Hematopoietic multipotent progenitor cell (in vitro differentiated cells): ENCODE measurements at regions not wholly inside any gene's neighbourhood (a gene's known extent, or its start where the extent isn't known, plus 50 kb on each side); places are given as distances from the start of the nearest gene placed in this dataset.
"Not testable (repeated sequence)": the region's sequence is repeated elsewhere in the genome, so short reads cannot be mapped to it uniquely, and the experiment has no call there.

Experiments used
- DNase-seq, 3 donors: peaks; one replicate each; pipeline ENCODE4 v3.0.0-alpha.2; 2011 to 2015; ENCODE audit warnings: low read depth in 2 of 3, low spot score in 2 of 3

- DNase-seq = peak in 1 of 3 donors; percentile 4
Measured at GRCh38 chr13:79999601-80000000, 341.3 kb downstream of the SPRY2 start.

GRCh38 chr13:79998381-79998880 lies 342.5 kb downstream of the SPRY2 start:
- no peak for DNase-seq

DNA sequence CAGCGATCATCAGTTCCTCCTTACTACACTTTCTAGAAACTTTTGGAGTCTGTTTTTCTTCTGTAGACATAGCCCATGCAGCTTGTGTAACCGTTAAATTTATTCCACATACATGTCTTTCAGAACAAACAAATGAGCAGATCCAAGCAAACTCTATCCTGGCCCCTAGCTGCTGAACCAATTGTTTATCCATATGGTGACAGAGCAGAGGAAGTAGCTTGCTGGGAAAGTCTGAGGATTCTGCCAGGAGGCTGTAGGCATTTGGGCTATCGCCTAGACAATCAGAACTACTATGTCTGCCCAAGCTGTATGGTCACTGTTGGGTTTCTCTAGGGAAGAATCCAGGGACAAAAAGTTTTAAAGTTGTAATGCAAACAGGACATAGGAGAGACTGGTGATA lies 343.7 kb downstream of the SPRY2 start:
- DNase-seq = no peak

- DNase-seq = no peak
Measured at GRCh38 chr13:79995334-79995733, 345.6 kb downstream of the SPRY2 start.

- DNase-seq = no peak
Measured at GRCh38 chr13:79992111-79992510, 348.8 kb downstream of the SPRY2 start.

GRCh38 chr13:79990048-79990447 lies 350.9 kb downstream of the SPRY2 start:
- DNase-seq = no peak

DNA sequence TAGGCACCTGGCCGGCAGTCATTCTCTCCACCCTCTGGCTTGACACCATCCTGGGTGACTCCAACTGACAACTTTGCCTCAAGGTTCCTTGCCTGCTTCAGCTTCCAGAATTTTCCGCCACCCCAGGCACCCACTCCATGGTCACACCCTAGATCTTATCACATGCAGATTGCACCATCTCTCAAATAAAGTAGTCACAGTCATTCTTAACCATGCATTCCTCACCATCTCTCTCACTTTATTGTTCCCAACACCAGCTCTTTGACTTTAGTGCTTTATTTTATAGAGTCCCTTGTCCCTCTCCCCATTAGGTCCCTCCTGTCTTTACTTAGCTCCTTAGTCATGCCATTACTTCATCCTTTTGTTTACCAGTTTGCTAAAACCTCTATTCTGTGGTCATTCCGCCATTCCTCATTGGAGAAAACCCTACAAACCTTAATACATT lies 351.7 kb downstream of the SPRY2 start:
- no peak for DNase-seq

- DNase-seq = no peak
Measured at GRCh38 chr13:79988573-79988972, 352.4 kb downstream of the SPRY2 start.

- DNase-seq = no peak
Measured at GRCh38 chr13:79987761-79988160, 353.2 kb downstream of the SPRY2 start.

DNA sequence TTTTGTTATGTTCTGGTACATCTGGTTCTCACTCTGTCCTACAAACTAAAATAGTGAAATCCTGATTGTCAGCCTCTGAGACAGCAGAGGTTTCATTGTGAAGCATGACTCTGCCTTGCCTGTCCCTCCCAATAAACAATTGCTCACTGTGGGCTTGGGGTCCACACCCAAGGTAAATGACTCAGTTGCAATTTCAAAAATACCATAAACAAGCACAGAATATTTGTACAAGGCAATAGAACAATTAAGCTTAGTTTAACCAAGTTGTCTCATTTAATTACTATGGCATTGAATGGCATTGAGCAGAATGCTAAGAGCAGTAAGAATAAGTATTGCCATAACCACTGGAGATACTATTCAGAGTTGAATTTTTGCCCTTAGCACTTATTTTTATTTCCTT lies 353.6 kb downstream of the SPRY2 start:
- DNase-seq = no peak

- no peak for DNase-seq
Measured at GRCh38 chr13:79986890-79987289, 354.0 kb downstream of the SPRY2 start.

- not testable (repeated sequence) for DNase-seq
Measured at GRCh38 chr13:79974935-79975650, 365.8 kb downstream of the SPRY2 start.

DNA sequence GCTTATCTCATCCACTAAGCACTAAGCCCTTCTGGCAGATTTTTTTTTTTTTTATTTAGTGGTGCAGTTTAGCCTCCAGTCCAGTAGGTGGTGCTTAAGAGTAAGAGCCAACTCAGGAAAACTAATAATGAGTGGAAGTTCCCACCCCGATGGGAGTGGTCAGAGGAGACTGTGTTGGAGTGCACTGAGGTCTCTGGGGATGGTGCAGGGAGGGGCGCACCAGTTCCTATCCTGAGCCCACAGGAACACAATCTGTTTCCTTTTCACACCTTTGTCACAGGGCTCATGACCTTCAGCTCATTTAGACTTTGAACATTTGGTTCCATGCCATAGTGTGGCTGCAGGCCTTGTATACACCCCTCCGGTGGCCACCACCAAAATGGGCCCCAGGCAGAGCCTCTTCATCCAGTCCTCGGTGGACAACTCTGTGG lies 367.4 kb downstream of the SPRY2 start:
- peak in 2 of 3 donors; percentile 3 to 16 for DNase-seq

- DNase-seq = no peak
Measured at GRCh38 chr13:79972066-79972569, 368.8 kb downstream of the SPRY2 start.

DNA sequence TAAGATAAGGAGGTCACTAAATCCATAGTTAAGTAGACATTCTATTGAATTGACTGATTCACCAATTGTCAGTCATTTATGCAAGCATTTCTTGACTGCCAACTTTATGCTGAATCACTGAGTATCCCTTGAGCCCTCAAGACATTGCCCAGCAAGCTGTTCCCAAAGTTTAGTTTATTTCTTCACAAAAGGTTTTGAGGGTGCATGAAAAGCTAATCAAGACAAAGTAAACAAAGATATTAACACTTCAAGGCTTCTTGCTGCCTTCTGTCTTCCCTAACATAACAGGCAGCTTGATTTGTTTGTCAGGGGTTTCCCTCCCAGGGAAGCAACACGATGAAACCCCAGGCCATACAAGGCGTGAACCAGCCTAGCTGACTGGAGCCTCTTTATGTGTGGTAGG lies 374.4 kb downstream of the SPRY2 start:
- DNase-seq = no peak

DNA sequence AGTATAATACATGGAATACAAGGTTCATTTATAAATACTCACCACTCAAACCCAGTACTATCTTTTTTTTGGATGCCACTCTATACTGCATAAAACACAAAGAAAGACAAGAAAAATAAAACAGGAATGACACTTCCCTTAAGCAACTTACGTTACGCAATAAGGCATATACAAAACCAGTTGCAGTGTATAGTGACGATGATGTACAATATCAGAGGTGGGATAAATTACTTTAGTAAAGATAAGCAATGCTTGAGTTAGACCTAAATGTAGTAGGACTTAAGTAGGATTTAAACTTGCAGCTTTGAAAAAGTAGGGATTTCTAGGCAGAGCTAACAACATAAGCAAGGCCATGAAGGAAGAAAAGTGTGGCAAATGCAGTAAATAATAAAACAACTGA lies 374.9 kb downstream of the SPRY2 start:
- no peak for DNase-seq

- DNase-seq = no peak
Measured at GRCh38 chr13:79946556-79946955, 394.4 kb downstream of the SPRY2 start.

- no peak for DNase-seq
Measured at GRCh38 chr13:79943346-79944023, 397.4 kb downstream of the SPRY2 start.

GRCh38 chr13:79941752-79942151 lies 399.2 kb downstream of the SPRY2 start:
- no peak for DNase-seq

- no peak for DNase-seq
Measured at GRCh38 chr13:79939689-79940088, 401.2 kb downstream of the SPRY2 start.

DNA sequence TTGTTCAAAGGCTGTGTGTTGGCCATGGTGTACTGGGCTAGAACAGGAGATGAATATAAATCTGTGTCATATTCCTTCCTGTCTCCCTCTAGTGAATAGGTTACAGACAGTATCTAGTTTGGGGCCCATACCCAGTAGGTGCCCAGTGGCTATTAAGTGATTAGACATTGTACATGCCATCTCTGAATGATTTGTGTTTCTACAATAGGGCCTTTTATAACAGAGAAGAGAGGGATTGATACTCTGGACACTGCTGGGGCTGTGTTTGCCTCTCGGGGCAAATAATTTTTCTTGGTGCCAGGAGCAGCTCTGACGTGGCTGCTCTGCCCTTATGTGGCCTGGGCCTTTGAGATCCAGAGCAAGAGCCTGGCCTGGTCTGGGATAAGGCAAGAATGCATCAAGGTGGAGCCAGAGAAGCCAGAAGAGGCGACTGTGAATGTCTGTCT lies 403.1 kb downstream of the SPRY2 start:
- no peak for DNase-seq

GRCh38 chr13:79937311-79937710 lies 403.6 kb downstream of the SPRY2 start:
- DNase-seq = no peak
